ENCODE measurements at regions not wholly inside any gene's neighbourhood (a gene's known extent, or its start where the extent isn't known, plus 50 kb on each side); places are given as distances from the start of the nearest gene placed in this dataset.

- Histone ChIP-seq H3K4me3 (ENCODE audit: low read depth, low read length) (no peak overlapping the region), H3K9me3 (ENCODE audit: control insufficient read depth, insufficient read depth, low read length) (no peaks in the 10 kb centered on the region), H3K27ac (ENCODE audit: low read depth, low read length) (no peak overlapping the region), H3K27me3 (ENCODE audit: control insufficient read depth, insufficient read depth, low read length) (no peaks in the 10 kb centered on the region)
- CTCF ChIA-PET = no interaction called here
- no peak for TF ChIP-seq CTCF (IDR thresholded peaks at IDR 0.05; ENCODE audit: low read depth, low read length)
- POLR2A ChIA-PET = no interaction called here
- no peak for DNase-seq (ENCODE audit: low read depth, low spot score)
Observed at GRCh38 chr13:85313761-85314503, 485.3 kb downstream of the SLITRK6 start.

GRCh38 chr13:85312071-85312470 is 487.1 kb downstream of the SLITRK6 start:
- H3K9me3 ChIP-seq (ENCODE audit: control insufficient read depth, insufficient read depth, low read length) = no peaks in the 10 kb centered on the region
- POLR2A ChIA-PET = no interaction called here
- no peak overlapping the region for H3K27ac ChIP-seq (ENCODE audit: low read depth, low read length)
- DNase-seq (ENCODE audit: low read depth, low spot score) = no peak
- H3K27me3 ChIP-seq (ENCODE audit: control insufficient read depth, insufficient read depth, low read length) = no peaks in the 10 kb centered on the region
- CTCF ChIA-PET = no interaction called here
- H3K4me3 ChIP-seq (ENCODE audit: low read depth, low read length) = no peak overlapping the region
- no peak for TF ChIP-seq CTCF (IDR thresholded peaks at IDR 0.05; ENCODE audit: low read depth, low read length)

GRCh38 chr13:85303630-85304029 is 495.6 kb downstream of the SLITRK6 start:
- no peak for DNase-seq (ENCODE audit: low read depth, low spot score)
- CTCF ChIA-PET = no interaction called here
- no peak for TF ChIP-seq CTCF (IDR thresholded peaks at IDR 0.05; ENCODE audit: low read depth, low read length)
- Histone ChIP-seq H3K4me3 (ENCODE audit: low read depth, low read length) (no peak overlapping the region), H3K9me3 (ENCODE audit: control insufficient read depth, insufficient read depth, low read length) (no peaks in the 10 kb centered on the region), H3K27ac (ENCODE audit: low read depth, low read length) (no peak overlapping the region), H3K27me3 (ENCODE audit: control insufficient read depth, insufficient read depth, low read length) (no peaks in the 10 kb centered on the region)
- POLR2A ChIA-PET = no interaction called here

- no peaks in the 10 kb centered on the region for H3K27me3 ChIP-seq (ENCODE audit: control insufficient read depth, insufficient read depth, low read length)
- H3K9me3 ChIP-seq (ENCODE audit: control insufficient read depth, insufficient read depth, low read length) = no peaks in the 10 kb centered on the region
- CTCF ChIA-PET = no interaction called here
- H3K4me3 ChIP-seq (ENCODE audit: low read depth, low read length) = no peak overlapping the region
- POLR2A ChIA-PET = no interaction called here
- no peak for TF ChIP-seq CTCF (IDR thresholded peaks at IDR 0.05; ENCODE audit: low read depth, low read length)
- no peak for DNase-seq (ENCODE audit: low read depth, low spot score)
- H3K27ac ChIP-seq (ENCODE audit: low read depth, low read length) = no peak overlapping the region
Observed at GRCh38 chr13:85298387-85298924, 500.8 kb downstream of the SLITRK6 start.

GRCh38 chr13:85288698-85289097 is 510.5 kb downstream of the SLITRK6 start:
- ChIA-PET CTCF (no interaction called here), POLR2A (no interaction called here)
- TF ChIP-seq CTCF (IDR thresholded peaks at IDR 0.05; ENCODE audit: low read depth, low read length) = no peak
- no peak for DNase-seq (ENCODE audit: low read depth, low spot score)
- Histone ChIP-seq H3K27me3 (ENCODE audit: control insufficient read depth, insufficient read depth, low read length) (no peaks in the 10 kb centered on the region), H3K4me3 (ENCODE audit: low read depth, low read length) (no peak overlapping the region), H3K27ac (ENCODE audit: low read depth, low read length) (no peak overlapping the region), H3K9me3 (ENCODE audit: control insufficient read depth, insufficient read depth, low read length) (no peaks in the 10 kb centered on the region)
